WTC11 (cell line): ENCODE measurements at regions not wholly inside any gene's neighbourhood (a gene's known extent, or its start where the extent isn't known, plus 50 kb on each side); places are given as distances from the start of the nearest gene placed in this dataset.
"Not testable (repeated sequence)": the region's sequence is repeated elsewhere in the genome, so short reads cannot be mapped to it uniquely, and the experiment has no call there.

Experiments
- CTCF ChIP-seq: fragments of 200-600 bp; IDR thresholded peaks from 2 replicates; pipeline ENCODE4 v1.8.0; 2022; ENCODE audit warnings: antibody characterized with exemption
- ELF4 ChIP-seq: sonication (generic); formaldehyde crosslinking; IDR thresholded peaks from 2 replicates; pipeline ENCODE4 v1.8.1; 2022; ENCODE audit warnings: low read depth, mild to moderate bottlenecking, moderate library complexity, missing genetic modification reagents
- NFYB ChIP-seq: sonication (generic); formaldehyde crosslinking; conservative IDR thresholded peaks from 2 replicates; pipeline ENCODE4 v1.8.0; 2022; ENCODE audit warnings: low read depth, missing genetic modification reagents
- ZBTB43 ChIP-seq: sonication (generic); formaldehyde crosslinking; IDR thresholded peaks from 2 replicates; pipeline ENCODE4 v1.8.1; 2023; ENCODE audit warnings: mild to moderate bottlenecking, missing genetic modification reagents

- TF ChIP-seq NFYB, ZBTB43, ELF4, CTCF: not testable (repeated sequence)
Measured at GRCh38 chr12:9455516-9455915, 152.2 kb downstream of the KLRB1 start.
